Globus pallidus (tissue), 1 donor: ENCODE measurements at regions not wholly inside any gene's neighbourhood (a gene's known extent, or its start where the extent isn't known, plus 50 kb on each side); places are given as distances from the start of the nearest gene placed in this dataset.

Experiments
- DNase-seq: peaks from one replicate; pipeline ENCODE4 v3.0.0-alpha.2; 2015; ENCODE audit warnings: low spot score

GRCh38 chr19:29292562-29292961 is 79.6 kb upstream of the UQCRFS1 start:
- no peak for DNase-seq

- no peak for DNase-seq
Measured at GRCh38 chr19:29293292-29293691, 80.3 kb upstream of the UQCRFS1 start.

GRCh38 chr19:29293736-29294342 is 80.9 kb upstream of the UQCRFS1 start:
- DNase-seq, result no peak

GRCh38 chr19:29294343-29294811 is 81.4 kb upstream of the UQCRFS1 start:
- DNase-seq, result no peak

GRCh38 chr19:29295285-29295684 is 82.3 kb upstream of the UQCRFS1 start:
- no peak for DNase-seq

- DNase-seq, result no peak
Measured at GRCh38 chr19:29297381-29297780, 84.4 kb upstream of the UQCRFS1 start.

- DNase-seq, result no peak
Measured at GRCh38 chr19:29299416-29300380, 86.7 kb upstream of the UQCRFS1 start.

GRCh38 chr19:29302002-29302928 is 89.3 kb upstream of the UQCRFS1 start:
- DNase-seq, result no peak

- no peak for DNase-seq
Measured at GRCh38 chr19:29303069-29303718, 90.2 kb upstream of the UQCRFS1 start.

GRCh38 chr19:29303719-29304090 is 90.8 kb upstream of the UQCRFS1 start:
- DNase-seq, result no peak

- DNase-seq, result no peak
Measured at GRCh38 chr19:29305268-29305667, 92.3 kb upstream of the UQCRFS1 start.

GRCh38 chr19:29308977-29309590 is 96.1 kb upstream of the UQCRFS1 start:
- DNase-seq, result no peak

GRCh38 chr19:29309637-29310036 is 96.7 kb upstream of the UQCRFS1 start:
- no peak for DNase-seq

GRCh38 chr19:29311191-29311790 is 98.3 kb upstream of the UQCRFS1 start:
- peak; percentile 5 for DNase-seq

GRCh38 chr19:29315556-29316190 is 102.7 kb upstream of the UQCRFS1 start:
- DNase-seq, result no peak

GRCh38 chr19:29318581-29318980 is 105.6 kb upstream of the UQCRFS1 start:
- no peak for DNase-seq

- no peak for DNase-seq
Measured at GRCh38 chr19:29320086-29320485, 107.1 kb upstream of the UQCRFS1 start.

- DNase-seq, result no peak
Measured at GRCh38 chr19:29320618-29321017, 107.7 kb upstream of the UQCRFS1 start.

GRCh38 chr19:29321116-29321515 is 108.2 kb upstream of the UQCRFS1 start:
- DNase-seq, result no peak

- no peak for DNase-seq
Measured at GRCh38 chr19:29323021-29323430, 110.1 kb upstream of the UQCRFS1 start.
